Body of pancreas (tissue), 4 donors: ENCODE measurements at regions not wholly inside any gene's neighbourhood (a gene's known extent, or its start where the extent isn't known, plus 50 kb on each side); places are given as distances from the start of the nearest gene placed in this dataset.

Source experiments
- ATAC-seq: fragments of 150-250 bp; one replicate; pipeline ENCODE4 v1.9.1; 2016
- DNase-seq, 4 donors: peaks; one replicate each; pipeline ENCODE4 v3.0.0-alpha.2; 2019
- H3K27ac ChIP-seq, 4 donors: fragments of 200-600 bp; sonication (generic); 1 replicate in 3 of 4; 2 replicates in 1 of 4; pipeline versions ENCODE4 v1.5.1 to v1.6.1; 2016 to 2019; ENCODE audit warnings: mild to moderate bottlenecking in 1 of 4, mixed read lengths in 1 of 4, moderate library complexity in 1 of 4
- H3K27me3 ChIP-seq, 2 donors: fragments of 200-600 bp; sonication (generic); one replicate each; pipeline ENCODE4 v1.6.0; 2016; ENCODE audit warnings: mild to moderate bottlenecking in 1 of 2
- H3K36me3 ChIP-seq, 2 donors: fragments of 200-600 bp; sonication (generic); replicated peaks in 1 of 2; 2 replicates each; pipeline ENCODE4 v1.5.1; 2016; ENCODE audit warnings: low read depth in 2 of 2; ENCODE audit not compliant: insufficient read depth in 1 of 2
- H3K4me1 ChIP-seq: fragments of 200-600 bp; sonication (generic); one replicate; pipeline ENCODE4 v1.6.0; 2016
- H3K4me3 ChIP-seq, 2 donors: fragments of 200-600 bp; sonication (generic); 1 replicate in 1 of 2; 2 replicates in 1 of 2; pipeline ENCODE4 v1.5.1; 2016 to 2019
- H3K9me3 ChIP-seq, 3 donors: fragments of 200-600 bp; sonication (generic); 1 replicate in 2 of 3; 2 replicates in 1 of 3; pipeline ENCODE4 v1.5.1; 2016
- POLR2A ChIP-seq, 3 donors: fragments of 450-650 bp; IDR thresholded peaks; one replicate each; pipeline ENCODE4 v1.6.1; 2016; ENCODE audit warnings: antibody characterized with exemption in 3 of 3, mild to moderate bottlenecking in 2 of 3
- WGBS, 2 donors: methylation state at CpG; one replicate each; pipeline ENCODE4 v1.1.5; 2017; 5-methylcytosine and 5-hydroxymethylcytosine counted together
- intact Hi-C: fragments of 100-400 bp; cut with DNase I; formaldehyde crosslinking; loops from one replicate; pipeline ENCODE4 v1.15.1; 2023
- TF ChIP-seq, protein P1 (sequence below), 7 experiments: fragments of 450-650 bp in 4 of 7; fragments of 200-600 bp in 3 of 7; sonication (generic) in 3 of 7; IDR thresholded peaks; one replicate each; pipeline ENCODE4 v1.5.1; 2016 to 2019; ENCODE audit warnings: antibody characterized with exemption in 7 of 7

DNA sequence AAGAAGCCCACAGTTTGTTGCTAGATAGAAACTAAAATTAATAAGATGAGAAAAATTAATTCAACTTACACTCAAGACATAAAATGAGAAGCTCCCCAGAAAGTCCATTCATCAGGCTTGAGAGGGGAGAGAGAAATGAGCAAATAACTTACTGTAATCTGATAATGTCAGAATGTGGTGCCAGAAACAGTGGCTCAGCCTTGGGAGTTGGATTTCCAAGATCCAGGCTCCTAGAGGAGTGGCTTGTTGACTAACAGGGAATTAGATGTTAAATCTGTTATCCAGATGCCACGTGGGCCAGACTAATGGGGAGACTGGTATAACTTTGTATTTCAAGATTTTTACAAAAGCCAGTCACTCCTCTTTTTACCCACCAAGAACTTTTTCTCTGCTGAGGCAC is 458.2 kb downstream of the GADD45G start:
- H3K36me3 ChIP-seq = no peaks in the 10 kb centered on the region
- TF ChIP-seq, protein P1, sequence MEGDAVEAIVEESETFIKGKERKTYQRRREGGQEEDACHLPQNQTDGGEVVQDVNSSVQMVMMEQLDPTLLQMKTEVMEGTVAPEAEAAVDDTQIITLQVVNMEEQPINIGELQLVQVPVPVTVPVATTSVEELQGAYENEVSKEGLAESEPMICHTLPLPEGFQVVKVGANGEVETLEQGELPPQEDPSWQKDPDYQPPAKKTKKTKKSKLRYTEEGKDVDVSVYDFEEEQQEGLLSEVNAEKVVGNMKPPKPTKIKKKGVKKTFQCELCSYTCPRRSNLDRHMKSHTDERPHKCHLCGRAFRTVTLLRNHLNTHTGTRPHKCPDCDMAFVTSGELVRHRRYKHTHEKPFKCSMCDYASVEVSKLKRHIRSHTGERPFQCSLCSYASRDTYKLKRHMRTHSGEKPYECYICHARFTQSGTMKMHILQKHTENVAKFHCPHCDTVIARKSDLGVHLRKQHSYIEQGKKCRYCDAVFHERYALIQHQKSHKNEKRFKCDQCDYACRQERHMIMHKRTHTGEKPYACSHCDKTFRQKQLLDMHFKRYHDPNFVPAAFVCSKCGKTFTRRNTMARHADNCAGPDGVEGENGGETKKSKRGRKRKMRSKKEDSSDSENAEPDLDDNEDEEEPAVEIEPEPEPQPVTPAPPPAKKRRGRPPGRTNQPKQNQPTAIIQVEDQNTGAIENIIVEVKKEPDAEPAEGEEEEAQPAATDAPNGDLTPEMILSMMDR (IDR thresholded peaks at IDR 0.05) = no peak
- no peak for TF ChIP-seq POLR2A (IDR thresholded peaks at IDR 0.05)
- 24 to 41% methylated on average over 1 of the region's 1 CpG for WGBS, 2 donors

DNA sequence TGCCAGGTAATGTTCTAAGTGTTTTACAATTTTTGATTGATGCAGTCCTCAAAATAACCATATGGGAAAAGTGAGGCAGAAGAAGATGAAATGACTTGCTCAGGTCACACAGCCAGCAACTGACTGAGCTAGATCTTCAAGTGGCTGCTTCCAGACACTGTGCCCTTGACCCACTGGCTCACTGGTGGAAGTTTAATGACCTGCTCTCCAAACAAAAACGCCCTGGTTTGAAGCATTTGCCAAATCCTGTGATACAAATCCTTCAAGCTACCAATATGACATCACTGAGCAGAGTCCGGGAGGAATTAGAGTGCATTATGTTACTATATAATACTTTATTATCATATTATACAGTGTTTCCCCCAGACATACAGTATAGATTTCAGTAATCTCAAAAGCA is 459.4 kb downstream of the GADD45G start:
- H3K4me1 ChIP-seq = no peaks in the 10 kb centered on the region
- intact Hi-C loops = no loop called here
- WGBS, 2 donors = 41 to 47% methylated on average over 2 of the region's 2 CpGs
- H3K9me3 ChIP-seq = no peaks in the 10 kb centered on the region
- H3K27me3 ChIP-seq = no peaks in the 10 kb centered on the region
- no peak for ATAC-seq
- H3K4me3 ChIP-seq = no peak overlapping the region
- H3K36me3 ChIP-seq = no peaks in the 10 kb centered on the region
- TF ChIP-seq, protein P1 (IDR thresholded peaks at IDR 0.05) = no peak
- no peak for TF ChIP-seq POLR2A (IDR thresholded peaks at IDR 0.05)
- no peak overlapping the region for H3K27ac ChIP-seq
- no peak for DNase-seq

More for the DNA sequence above, 458.2 kb downstream of the GADD45G start:
- Histone ChIP-seq H3K27me3 (no peaks in the 10 kb centered on the region), H3K9me3 (no peaks in the 10 kb centered on the region), H3K27ac (no peak overlapping the region), H3K4me1 (no peaks in the 10 kb centered on the region), H3K4me3 (no peak overlapping the region)
- DNase-seq (no peak), ATAC-seq (no peak)
- intact Hi-C loops = no loop called here

DNA sequence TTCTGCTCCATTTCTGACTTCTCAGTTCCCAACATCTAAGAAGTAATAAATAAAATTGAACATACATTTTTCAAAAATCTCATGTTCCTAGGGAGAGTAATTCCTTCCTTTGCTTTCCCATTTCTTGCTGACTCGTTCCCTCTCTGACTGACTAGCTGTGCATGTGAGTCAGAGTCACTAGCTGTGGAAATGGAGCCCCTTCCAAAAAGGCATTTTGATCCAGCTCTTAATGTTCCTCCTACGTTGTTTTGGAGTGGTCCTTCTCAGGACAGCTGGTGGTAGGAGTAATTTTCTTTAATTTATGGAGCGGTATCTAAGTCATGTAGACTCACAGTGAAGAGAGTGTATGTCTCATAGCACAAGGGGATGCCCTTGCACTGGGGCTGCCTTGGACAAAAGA is 460.2 kb downstream of the GADD45G start:
- Histone ChIP-seq H3K27ac (no peak overlapping the region), H3K4me3 (no peak overlapping the region), H3K27me3 (no peaks in the 10 kb centered on the region), H3K36me3 (no peaks in the 10 kb centered on the region), H3K4me1 (peaks cover 6% of the 10 kb centered on the region), H3K9me3 (no peaks in the 10 kb centered on the region)
- DNase-seq (no peak), ATAC-seq (no peak)
- intact Hi-C loops = no loop called here
- 86 to 92% methylated on average over 3 of the region's 3 CpGs for WGBS, 2 donors
- TF ChIP-seq, protein P1 (IDR thresholded peaks at IDR 0.05) = no peak
- no peak for TF ChIP-seq POLR2A (IDR thresholded peaks at IDR 0.05)

GRCh38 chr9:90065851-90066250 is 461.0 kb downstream of the GADD45G start:
- intact Hi-C loops = no loop called here
- Histone ChIP-seq H3K4me3 (no peak overlapping the region), H3K27ac (no peak overlapping the region), H3K36me3 (no peaks in the 10 kb centered on the region), H3K4me1 (peaks cover 15% of the 10 kb centered on the region), H3K9me3 (no peaks in the 10 kb centered on the region), H3K27me3 (no peaks in the 10 kb centered on the region)
- no peak for TF ChIP-seq POLR2A (IDR thresholded peaks at IDR 0.05)
- TF ChIP-seq, protein P1 (IDR thresholded peaks at IDR 0.05) = no peak
- WGBS, 2 donors = 83 to 94% methylated on average over 2 of the region's 2 CpGs
- no peak for DNase-seq
- no peak for ATAC-seq

- 56 to 61% methylated on average over 2 of the region's 2 CpGs for WGBS, 2 donors
- H3K9me3 ChIP-seq = no peaks in the 10 kb centered on the region
- no peak overlapping the region for H3K27ac ChIP-seq
- no peak for ATAC-seq
- no peak overlapping the region for H3K4me3 ChIP-seq
- intact Hi-C loops = no loop called here
- no peaks in the 10 kb centered on the region for H3K27me3 ChIP-seq
- TF ChIP-seq POLR2A (IDR thresholded peaks at IDR 0.05) = no peak
- TF ChIP-seq, protein P1 (IDR thresholded peaks at IDR 0.05) = no peak
- H3K36me3 ChIP-seq = no peaks in the 10 kb centered on the region
- H3K4me1 ChIP-seq = peaks cover 17% of the 10 kb centered on the region
- no peak for DNase-seq
These were observed 464.3 kb downstream of the GADD45G start for GRCh38 chr9:90069085-90069484.
